ENCODE measurements at regions not wholly inside any gene's neighbourhood (a gene's known extent, or its start where the extent isn't known, plus 50 kb on each side); places are given as distances from the start of the nearest gene placed in this dataset.

DNA sequence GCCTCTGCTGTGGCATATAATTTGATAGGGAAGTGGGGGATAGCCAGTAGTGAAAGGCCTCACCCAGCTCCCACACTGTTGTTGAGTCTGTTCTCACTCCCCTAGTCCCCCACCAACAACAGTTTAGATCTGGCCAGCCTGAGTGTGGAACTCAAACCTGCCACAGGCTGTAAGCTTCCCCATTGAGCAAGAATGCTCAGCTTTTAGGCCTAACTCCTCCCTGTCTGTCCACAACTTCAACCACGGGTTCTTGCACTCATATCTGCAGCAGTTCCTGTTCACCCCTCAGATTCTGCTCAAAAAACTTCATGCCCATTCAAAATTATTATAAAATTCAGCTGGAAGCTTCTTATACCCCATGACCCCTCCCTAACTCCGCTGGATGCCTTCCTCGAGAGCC lies 975.1 kb downstream of the NSUN3 start:
- no peak for DNase-seq

DNA sequence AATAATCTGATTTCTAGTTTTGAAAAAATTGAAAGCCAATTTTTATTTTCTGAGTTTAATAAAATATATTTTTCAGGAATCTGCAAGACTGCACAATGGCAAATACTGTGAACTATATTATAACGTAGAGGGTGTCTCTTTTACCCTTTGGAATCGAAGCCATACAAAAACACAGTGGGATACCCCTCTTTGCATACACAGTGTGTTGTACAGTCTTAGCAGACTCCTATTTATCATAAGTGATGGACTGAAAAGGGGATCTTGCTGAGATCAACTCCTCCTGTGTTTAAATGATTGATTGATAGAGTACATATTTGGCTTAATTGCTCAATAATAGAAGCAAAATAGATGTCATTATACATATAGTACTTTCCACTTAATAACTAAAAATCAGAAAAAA lies 981.2 kb downstream of the NSUN3 start:
- no peak for DNase-seq

DNA sequence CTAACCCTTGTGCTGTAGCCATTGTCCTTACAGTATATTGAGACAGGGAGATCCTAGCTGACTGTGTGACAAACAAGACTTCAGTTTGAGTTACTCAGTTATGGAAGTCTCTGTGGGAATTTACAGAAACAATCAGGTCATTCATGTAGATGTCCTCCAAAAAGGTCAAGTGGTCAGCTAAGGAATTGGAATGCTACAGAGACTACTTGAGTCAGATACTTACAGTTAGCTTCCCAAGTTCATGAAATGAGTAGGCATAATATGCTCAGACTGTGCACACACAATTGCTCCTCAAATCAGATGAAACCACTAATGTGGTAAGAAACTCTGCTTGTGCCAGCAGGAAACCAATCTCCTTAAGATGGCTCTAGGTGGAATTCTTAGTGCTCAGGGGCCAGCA lies 985.7 kb downstream of the NSUN3 start:
- no peak for DNase-seq

DNA sequence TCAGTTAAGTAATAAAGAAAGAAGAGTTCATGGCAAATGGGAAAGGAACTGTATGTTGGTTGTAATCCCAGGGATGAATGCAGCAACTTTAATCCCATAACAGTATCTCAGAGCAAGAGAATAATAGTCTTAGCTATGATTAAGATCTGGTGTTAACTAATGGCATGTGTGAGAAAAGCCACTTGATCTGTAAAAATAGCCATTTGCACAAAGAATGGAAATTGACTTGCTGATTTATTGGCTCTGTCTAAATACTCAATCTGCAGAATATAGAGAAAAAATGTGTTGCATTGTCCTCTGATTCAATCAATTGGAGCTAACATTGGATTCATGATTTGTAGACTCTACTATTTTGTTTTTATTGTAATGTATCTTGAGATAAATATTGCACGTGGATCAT lies 987.0 kb downstream of the NSUN3 start:
- no peak for DNase-seq

DNA sequence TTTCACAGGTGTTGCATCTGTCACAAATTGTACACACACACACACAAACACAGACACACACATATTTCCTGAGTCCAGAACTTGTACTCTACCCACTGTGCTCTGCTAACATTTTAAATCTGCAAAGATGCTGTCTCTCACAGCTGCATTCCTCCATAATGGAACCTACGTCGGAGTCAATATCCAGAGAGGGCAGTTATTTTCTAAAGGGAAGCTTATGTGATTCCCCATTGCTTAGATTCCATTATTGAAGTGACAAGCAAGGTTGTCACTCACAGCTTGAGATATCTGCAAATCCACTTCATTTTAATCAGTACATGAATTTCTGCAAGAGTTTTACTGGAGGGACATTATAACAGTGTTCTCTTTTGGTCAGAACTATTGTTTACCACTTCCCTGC lies 992.4 kb downstream of the NSUN3 start:
- no peak for DNase-seq

DNA sequence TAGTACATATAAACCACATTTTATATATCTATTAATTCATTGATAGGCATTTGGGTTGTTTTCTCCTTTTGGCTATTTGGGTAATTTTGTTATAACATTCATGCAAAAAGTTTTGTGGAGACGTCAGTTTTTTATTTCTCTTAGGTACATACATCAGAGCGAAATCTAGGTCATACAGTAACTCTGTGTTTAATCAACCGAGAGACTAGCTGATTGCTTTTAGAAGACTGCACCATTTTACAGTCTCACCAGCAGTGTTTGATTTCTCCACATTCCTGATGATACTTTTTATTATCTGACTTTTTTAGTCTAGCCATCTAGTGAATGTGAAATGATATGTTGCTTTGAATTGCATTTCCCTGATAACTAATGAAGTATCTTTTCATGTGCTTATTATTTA lies 1019.3 kb downstream of the NSUN3 start:
- no peak for DNase-seq

DNA sequence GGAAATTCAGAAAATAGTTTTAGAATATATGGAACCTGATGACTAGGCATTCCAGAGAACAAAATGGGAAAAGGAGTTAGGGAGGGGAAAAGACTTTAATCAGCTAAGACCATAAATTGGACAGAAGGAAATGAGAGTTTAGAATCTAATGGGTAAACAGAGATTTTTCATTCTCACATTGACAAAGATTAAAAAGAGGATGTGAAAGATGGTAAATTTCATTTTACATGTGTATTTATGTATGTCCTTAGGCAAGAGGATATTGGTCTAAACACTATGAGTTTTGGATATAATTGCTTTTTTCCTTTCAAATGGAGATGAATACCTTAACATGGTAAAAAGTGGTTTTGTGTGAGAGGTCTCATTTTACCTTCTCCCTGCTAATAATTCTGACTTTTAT lies 1021.9 kb downstream of the NSUN3 start:
- no peak for DNase-seq

DNA sequence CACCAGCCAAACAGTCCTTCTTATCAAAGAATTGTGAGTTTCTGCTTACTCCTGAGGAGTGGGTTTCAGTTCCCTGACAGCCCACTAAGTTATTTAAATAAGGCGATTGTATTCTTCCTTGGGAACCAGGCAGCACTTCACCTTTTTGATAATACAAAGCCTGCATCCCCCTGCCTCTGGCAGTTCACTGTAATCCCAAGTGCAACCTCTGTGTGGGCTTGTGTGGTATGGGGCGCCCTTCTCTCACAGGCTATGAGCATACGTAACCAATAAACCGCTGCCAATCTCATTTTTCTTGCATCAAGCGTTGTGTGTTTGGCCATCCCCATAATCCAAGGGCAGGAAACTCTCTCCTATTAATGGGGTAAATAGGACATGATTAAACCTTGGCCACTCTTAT lies 1025.6 kb downstream of the NSUN3 start:
- no peak for DNase-seq

DNA sequence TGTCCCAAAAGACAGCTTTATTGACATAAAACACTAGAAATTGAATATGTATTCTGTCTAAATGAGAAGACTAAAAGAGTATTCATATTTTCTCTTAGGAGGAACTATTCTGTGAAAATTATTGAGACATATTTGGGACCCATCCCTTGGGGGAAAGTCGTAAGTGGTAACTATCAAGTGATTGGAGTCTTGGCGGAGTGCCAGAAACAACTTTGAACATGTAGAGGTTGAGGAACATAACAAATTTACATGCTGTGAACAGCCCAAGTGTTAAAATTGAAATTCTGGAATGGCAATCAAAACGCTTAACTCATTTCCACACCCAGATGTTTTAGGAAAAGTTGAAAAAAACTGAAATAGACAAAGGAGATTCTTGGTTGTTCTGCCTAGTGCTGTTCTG lies 1034.6 kb downstream of the NSUN3 start:
- no peak for DNase-seq

DNA sequence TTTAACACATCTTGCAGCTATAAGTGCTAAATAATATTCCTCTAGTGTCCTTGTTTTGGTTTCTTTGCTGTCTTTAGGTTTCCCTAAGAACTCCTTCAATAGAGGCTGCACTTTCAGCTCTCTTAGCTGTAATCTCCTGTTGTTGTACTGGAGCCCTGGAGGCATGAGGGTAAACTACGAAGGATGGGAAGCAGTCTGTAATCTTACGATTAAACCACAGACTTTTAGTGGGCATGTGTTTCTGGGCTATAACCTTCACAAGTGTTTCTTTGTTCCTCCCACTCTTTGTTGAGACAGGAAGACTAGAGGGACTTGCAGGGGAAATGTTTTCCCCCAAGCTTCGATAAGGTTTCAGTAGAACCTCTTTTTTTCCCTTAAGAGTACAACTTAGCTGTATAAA lies 1058.1 kb downstream of the NSUN3 start:
- DNase-seq = no peak

DNA sequence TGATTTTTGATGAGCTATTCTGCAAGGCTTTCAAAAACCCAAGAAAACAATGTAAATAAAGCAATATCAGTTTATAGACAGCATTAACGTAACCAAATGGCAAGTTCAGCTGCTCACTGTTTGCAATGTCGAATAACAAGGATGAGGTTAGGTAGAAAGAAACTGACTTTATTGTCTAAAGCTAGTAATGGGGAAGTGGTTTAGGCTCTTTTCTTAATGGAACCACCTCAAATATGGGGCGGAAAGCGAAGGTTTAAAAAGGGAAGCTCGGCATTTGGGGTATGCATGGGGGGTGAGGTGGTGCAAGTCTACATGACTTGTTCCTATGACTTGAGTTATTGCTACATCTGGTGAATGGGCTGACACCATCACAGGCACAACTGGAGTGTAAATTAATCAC lies 1060.2 kb downstream of the NSUN3 start:
- no peak for DNase-seq

DNA sequence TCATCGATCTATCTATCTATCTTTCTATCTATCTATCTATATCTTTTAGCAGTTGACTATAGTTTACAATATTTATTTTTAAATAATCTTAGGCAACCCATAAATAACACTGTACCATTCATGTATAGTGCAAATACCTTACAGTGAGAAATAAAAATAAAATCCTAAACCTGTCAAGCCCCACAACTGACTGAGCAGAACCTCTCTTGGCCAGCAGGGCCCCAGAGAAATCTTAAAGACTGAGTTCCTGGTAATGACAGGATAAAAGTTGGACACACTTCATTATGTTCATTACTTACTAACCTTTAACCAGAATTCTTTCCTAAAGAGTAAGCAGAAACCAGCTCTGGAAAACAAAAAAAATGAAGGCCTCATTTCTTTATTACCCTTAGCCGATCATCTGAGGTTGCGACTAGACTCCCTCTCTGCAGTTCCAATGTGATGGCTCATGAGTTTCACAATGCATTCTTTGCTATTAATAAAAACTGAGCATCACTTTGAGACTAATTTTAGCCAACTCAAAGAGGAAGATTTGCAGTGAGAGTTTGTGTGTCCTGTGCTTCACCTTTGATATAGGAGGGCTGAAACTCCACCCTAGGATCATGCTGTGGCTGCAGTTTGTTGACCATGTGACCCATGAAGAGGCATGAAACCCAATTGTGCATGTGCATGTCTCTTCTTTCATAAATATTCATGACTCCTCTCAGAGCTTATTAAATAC lies 1072.0 kb downstream of the NSUN3 start:
- no peak for DNase-seq

DNA sequence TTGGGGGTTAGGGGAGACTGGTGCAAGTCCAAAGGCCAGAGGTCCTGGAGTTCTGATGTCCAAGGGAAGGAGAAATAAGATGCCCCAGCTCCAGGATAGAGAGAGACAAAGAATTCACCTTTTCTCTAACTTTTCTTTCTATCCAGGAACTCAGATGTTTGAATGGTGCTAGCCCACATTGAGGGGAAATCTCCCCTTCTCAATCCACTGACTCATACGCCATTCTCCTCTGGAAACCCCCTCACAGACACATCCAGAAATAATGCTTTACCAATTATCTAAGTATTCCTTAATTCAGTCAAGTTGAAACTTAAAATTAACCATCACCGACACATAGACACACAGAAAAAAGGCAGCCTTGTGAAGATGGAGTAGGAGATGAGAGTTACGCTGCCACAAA lies 1085.2 kb downstream of the NSUN3 start:
- DNase-seq = no peak

DNA sequence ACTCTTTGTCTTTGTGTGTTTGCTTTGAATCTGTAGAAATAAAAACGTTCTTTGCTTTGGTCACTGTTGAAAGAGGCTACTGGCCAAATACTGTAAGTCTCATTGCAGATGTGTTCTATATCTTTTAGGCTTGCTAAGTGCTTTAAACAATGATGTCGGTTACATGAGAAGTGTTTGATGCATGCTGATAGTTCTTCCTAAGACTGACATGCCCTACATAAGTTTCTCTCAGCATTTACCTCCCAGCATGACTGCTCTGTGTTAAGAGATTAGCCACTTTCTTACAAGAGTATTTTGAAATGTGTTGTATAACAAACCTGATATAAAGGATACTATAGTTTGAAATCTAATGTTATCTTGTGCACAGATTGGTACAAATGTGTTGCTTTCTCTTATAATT lies 1088.7 kb downstream of the NSUN3 start:
- no peak for DNase-seq

DNA sequence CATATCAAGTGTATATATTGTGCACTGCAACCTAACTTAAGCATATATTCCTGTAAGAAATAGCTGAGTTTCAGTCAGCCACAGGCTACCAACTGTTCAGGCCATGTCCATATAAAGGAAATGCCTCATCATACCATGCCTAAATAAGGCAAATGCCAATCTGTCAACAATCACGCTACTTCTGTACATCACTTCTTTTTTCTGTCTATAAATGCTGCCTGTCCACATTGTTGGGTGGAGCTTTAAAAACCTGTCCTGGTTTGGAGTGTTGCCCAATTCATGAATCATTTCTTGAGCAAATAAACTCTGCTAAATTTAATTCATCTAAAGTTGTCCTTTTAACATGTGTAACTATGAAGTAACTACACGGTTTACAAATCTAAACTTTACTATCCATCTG lies 1091.9 kb downstream of the NSUN3 start:
- DNase-seq = no peak

DNA sequence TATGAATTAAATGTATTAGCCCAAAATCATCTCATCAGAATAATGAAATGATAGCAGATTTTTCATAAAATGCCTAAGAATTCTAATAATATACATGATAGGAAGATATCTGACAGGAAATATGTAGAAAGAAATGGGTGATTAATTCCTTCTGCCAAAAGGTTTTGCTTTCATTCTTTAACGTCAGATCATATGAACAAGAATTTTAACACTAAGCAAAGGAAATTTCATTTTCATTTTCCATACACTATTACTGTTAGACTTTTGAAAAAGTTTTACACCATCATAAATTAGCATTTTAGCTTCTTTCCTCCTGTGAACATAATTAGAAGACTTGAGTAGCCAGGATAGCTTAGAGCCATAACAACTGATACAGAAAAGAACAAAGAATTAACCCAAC lies 1099.9 kb downstream of the NSUN3 start:
- DNase-seq = no peak

DNA sequence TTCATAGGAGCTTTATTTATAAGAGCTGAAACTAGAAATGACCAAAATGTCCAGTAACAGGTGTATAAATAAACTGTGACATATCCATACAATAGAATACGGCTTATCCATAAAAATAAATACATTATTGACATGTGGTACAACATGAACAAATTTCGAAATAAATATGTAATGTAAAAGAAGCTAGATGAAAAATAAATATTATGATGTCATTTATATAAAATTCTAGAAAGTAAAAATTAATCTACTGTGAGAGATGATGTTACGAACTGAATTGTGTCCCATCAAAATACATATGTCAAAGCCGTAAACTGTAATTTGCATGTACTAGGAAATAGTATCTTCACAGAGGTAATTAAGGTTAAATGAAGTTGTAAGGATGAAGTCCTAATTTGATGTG lies 1104.9 kb downstream of the NSUN3 start:
- no peak for DNase-seq

DNA sequence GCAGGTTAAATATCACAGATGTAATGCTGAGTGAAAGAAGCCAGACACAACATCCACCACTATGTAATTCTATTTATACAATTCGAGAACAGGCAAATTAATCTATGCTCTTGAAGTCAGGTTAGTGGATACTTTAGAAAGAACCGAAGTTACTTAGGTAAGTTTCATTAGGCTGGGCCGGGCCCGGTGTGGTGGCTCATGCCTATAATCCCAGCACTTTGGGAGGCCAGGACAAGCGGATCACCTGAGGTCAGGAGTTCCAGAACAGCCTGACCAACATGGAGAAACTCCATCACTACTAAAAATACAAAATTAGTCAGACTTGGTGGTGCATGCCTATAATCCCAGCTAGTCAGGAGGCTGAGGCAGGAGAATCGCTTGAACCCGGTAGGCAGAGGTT lies 1105.7 kb downstream of the NSUN3 start:
- no peak for DNase-seq

DNA sequence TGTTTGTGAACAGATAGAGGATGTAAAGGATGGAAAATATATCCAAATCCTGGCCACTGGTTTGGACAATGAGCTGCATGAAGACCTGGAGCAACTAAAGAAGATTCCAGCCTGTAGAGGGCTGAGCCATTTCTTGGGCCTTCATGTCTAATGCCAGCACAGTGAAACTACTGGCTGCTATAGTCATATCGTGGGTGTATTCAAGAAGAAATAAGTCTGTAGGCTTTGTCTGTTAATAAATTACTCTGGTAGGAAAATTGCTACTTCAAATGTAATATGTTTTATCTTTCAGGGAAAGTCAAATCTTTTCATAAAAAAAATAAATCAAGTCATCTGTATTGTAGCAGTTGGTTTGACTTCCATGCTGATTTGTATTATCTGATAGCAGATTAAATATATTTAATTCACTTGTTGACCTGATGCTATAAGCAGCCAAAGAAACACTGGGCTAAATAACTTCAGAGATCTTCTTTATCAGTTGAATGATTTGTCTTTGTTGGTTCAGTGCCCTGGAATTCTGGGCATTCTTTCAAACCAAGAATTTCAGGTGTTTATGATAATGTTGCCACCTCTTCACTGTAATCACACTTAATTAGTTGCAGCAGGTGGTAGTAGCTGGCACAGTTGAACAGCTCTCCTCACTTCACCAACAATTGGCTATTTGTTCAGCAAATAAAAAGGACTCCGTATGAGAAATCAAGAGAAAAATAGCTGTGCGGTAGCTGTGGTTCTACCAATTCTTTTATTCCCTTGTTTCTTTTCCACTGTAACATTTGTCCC lies 1109.5 kb downstream of the NSUN3 start:
- DNase-seq = no peak

DNA sequence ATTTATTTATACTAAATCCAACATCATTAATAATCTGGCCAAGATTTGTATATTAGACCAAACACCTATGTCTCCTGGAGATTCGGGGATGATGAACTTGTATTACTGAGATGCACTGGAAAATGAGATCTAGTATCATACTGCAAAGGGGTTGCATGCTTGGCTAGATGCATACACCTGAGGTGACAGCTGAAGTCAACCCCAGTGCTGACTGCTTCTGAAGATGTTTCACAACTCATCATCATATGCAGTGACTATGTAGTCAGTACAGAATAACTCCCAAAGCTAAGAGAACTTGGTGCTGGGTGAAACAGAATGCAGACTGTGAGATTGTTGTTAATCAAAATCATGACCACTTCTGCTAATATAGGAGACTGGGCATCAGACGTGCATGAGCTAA lies 1114.2 kb downstream of the NSUN3 start:
- no peak for DNase-seq

DNA sequence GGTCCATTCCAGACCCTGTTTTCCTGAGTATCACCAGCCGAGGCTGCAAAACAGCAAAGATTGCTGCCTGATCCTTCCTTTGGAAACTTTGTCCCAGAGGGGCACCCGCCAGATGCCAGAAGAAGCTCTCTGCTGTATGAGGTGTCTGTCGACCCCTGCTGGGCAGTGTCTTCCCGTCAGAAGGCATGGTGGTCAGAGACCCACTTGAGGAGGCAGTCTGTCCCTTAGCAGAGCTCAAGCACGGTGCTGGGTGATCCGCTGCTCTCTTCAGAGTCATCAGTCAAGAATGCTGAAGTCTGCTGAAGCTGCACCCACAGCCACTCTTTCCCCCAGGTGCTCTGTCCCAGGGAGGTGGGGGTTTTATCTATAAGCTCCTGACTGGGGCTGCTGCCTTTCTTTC lies 1121.2 kb downstream of the NSUN3 start:
- DNase-seq = no peak

DNA sequence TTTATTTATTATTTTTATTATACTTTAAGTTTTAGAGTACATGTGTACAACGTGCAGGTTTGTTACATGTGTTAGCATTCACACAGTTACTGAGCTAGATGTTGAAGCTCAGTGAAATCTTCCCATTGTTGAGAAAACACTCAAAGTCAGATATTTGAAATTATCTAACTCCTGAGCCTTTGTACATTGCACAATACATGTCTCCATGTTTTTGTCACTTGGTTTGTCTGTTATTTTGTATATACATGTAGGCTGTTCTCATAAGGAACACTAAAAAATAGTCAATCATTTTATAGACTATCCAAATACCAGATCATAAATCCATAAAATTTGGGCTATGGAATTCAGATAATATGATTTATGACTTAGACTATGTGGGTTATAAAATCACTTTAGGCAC lies 1126.5 kb downstream of the NSUN3 start:
- DNase-seq = no peak

DNA sequence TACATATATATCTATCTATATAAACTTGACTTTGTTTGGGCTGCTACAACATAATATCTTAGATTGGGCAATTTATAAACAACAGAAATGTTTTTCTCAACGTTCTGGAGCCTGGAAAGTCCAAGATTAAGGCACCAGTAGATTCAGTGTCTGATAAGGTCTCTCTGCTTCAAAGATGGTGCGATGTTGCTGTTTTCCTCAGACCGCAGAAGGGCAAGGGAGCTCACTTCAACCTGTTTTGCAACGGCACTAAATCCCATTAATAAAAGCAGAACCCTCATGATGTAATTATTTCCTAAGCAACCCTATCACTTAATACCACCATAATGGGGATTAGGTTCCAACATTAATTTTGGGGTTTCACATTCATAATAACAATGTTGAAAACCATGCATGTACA lies 1134.8 kb downstream of the NSUN3 start:
- no peak for DNase-seq

DNA sequence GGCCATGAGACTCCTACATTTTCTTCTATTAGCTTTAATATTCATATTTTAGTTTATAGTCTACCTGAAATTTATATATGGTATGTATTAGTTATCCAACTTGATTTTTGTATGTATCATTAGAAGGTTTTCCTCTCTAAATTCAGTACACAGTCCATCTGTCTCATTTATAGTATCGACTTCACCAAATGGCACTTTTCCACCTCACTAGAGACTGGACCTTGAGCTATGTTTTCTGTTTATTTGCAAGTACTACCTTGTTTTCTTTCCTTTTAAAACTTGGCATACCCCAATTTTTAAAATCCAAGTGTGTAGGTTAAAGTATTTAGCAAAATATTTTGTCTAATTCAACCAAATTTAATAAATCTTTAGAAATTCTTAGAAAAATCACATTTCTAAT lies 1137.5 kb downstream of the NSUN3 start:
- no peak for DNase-seq

DNA sequence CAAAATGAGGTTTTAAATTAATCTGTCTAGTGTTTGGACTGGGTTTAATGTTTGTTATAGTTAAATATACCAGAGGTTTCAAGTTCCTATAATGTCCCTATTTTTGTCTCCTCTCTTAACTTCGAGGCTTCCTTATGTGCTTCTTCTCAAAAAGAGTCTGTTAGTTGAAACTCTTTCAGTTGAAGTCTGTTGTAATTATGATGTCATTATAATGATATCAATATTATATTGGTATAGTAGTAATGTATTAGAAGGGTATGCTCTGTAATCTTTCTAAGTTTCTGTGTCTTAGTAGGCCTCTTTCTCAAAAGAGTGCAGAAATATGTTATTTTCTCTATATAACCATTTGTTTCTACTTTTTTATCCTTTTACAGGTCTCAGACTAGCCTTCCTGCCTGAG lies 1148.0 kb downstream of the NSUN3 start:
- DNase-seq = no peak

Measured in right hindlimb (tissue), 1 donor.